B cell (primary cell): ENCODE measurements at regions not wholly inside any gene's neighbourhood (a gene's known extent, or its start where the extent isn't known, plus 50 kb on each side); places are given as distances from the start of the nearest gene placed in this dataset.

ENCODE experiments used
- ATAC-seq: fragments of 200-7000 bp; cut with Tn5 transposase; one replicate; pipeline ENCODE4 v1.10.0; 2021; ENCODE audit warnings: low read depth, mild to moderate bottlenecking, moderate number of reproducible peaks, moderate library complexity
- CTCF ChIA-PET: fragments of 350-600 bp; sonication (Branson Sonifier 250); formaldehyde crosslinking; loops from one replicate; lab custom pipeline; 2021; ENCODE audit warnings: antibody characterized with exemption, inconsistent platforms; lab: Charles Lee
- POLR2A ChIA-PET: fragments of 350-600 bp; sonication (Branson Sonifier 250); formaldehyde crosslinking; loops from one replicate; lab custom pipeline; 2021; ENCODE audit warnings: antibody characterized with exemption; lab: Charles Lee
- DNase-seq: peaks from one replicate; pipeline ENCODE4 v3.0.0; 2013
- H2AFZ ChIP-seq: 2 replicates; pipeline ENCODE4 v1.6.1; 2012; ENCODE audit warnings: mild to moderate bottlenecking, low read depth, low read length; ENCODE audit not compliant: insufficient read depth, poor library complexity, severe bottlenecking
- H3K27ac ChIP-seq, 2 donors: 1 replicate in 1 of 2; 2 replicates in 1 of 2; pipeline ENCODE4 v1.5.1; 2012 to 2013; ENCODE audit warnings: low read length in 2 of 2, mild to moderate bottlenecking in 2 of 2, moderate library complexity in 1 of 2
- H3K27me3 ChIP-seq, 4 experiments: fragments of 200-600 bp in 1 of 4; sonication (generic) in 1 of 4; replicated peaks in 1 of 4; 1 replicate in 2 of 4; 2 replicates in 2 of 4; pipeline versions ENCODE4 v1.6.1 to v1.7.0; 2013 to 2016; ENCODE audit warnings: low read length in 3 of 4, mild to moderate bottlenecking in 2 of 4, mixed read lengths in 1 of 4, moderate library complexity in 1 of 4; ENCODE audit not compliant: insufficient read depth in 4 of 4, control insufficient read depth in 3 of 4; ENCODE audit errors: control extremely low read depth in 1 of 4
- H3K36me3 ChIP-seq, 2 experiments: replicated peaks in 1 of 2; 1 replicate in 1 of 2; 2 replicates in 1 of 2; pipeline versions ENCODE4 v1.6.1 to v1.7.1; 2013; ENCODE audit warnings: low read length in 1 of 2; ENCODE audit not compliant: insufficient read depth in 2 of 2, control insufficient read depth in 1 of 2; ENCODE audit errors: control extremely low read depth in 1 of 2, extremely low read depth in 1 of 2
- H3K4me1 ChIP-seq, 2 donors: fragments of 200-600 bp in 1 of 2; sonication (generic) in 1 of 2; 1 replicate in 1 of 2; 2 replicates in 1 of 2; pipeline versions ENCODE4 v1.5.1 to v1.6.1; 2013 to 2017; ENCODE audit warnings: low read length in 2 of 2; ENCODE audit not compliant: control insufficient read depth in 2 of 2, insufficient read depth in 2 of 2
- H3K4me2 ChIP-seq: replicated peaks from 2 replicates; pipeline ENCODE3; 2012; ENCODE audit warnings: mild to moderate bottlenecking, low read depth, low read length; ENCODE audit not compliant: poor library complexity, severe bottlenecking
- H3K4me3 ChIP-seq, 5 experiments: fragments of 200-600 bp in 1 of 5; sonication (generic) in 1 of 5; 1 replicate in 3 of 5; 2 replicates in 2 of 5; pipeline versions ENCODE4 v1.5.1 to v1.7.0; 2011 to 2016; ENCODE audit warnings: low read length in 4 of 5, mild to moderate bottlenecking in 4 of 5, low read depth in 2 of 5, control low read depth in 1 of 5, moderate library complexity in 1 of 5; ENCODE audit not compliant: insufficient read depth in 1 of 5; ENCODE audit errors: control extremely low read depth in 1 of 5, extremely low read depth in 1 of 5
- H3K79me2 ChIP-seq: fragments of 200-600 bp; sonication (generic); one replicate; pipeline ENCODE4 v1.6.0; 2016; ENCODE audit warnings: low read length; ENCODE audit not compliant: control insufficient read depth, insufficient read depth
- H3K9ac ChIP-seq: fragments of 200-600 bp; sonication (generic); 2 replicates; pipeline ENCODE4 v1.6.1; 2017; ENCODE audit warnings: mild to moderate bottlenecking, low read length, moderate library complexity
- H3K9me3 ChIP-seq, 3 donors: one replicate each; pipeline versions ENCODE4 v1.6.1 to v1.7.1; 2013; ENCODE audit warnings: low read length in 2 of 3; ENCODE audit not compliant: control insufficient read depth in 2 of 3, insufficient read depth in 1 of 3; ENCODE audit errors: control extremely low read depth in 1 of 3
- H4K20me1 ChIP-seq: 2 replicates; pipeline ENCODE4 v1.6.0; 2012; ENCODE audit warnings: mild to moderate bottlenecking, low read length; ENCODE audit not compliant: insufficient read depth, control insufficient read depth, poor library complexity, severe bottlenecking
- H3K27ac Mint-ChIP-seq: one replicate; pipeline ENCODE4 v1.8.0; 2021; ENCODE audit warnings: mixed read lengths
- H3K27me3 Mint-ChIP-seq: one replicate; pipeline ENCODE4 v1.8.0; 2021; ENCODE audit warnings: mixed read lengths
- H3K4me1 Mint-ChIP-seq: one replicate; pipeline ENCODE4 v1.8.0; 2021; ENCODE audit warnings: mixed read lengths
- H3K4me3 Mint-ChIP-seq: one replicate; pipeline ENCODE4 v1.8.0; 2021; ENCODE audit warnings: mixed read lengths
- H3K9me3 Mint-ChIP-seq: one replicate; pipeline ENCODE4 v1.8.0; 2022; ENCODE audit warnings: mixed read lengths; ENCODE audit not compliant: insufficient read depth
- EZH2 ChIP-seq: IDR thresholded peaks from 2 replicates; pipeline ENCODE4 v1.6.1; 2012; ENCODE audit warnings: borderline replicate concordance, low read depth, mild to moderate bottlenecking, moderate library complexity, low read length; ENCODE audit not compliant: insufficient read depth, poor library complexity, severe bottlenecking
- WGBS: methylation state at CpG from one replicate; pipeline ENCODE4 v1.1.5; 2013; ENCODE audit warnings: missing lambda C conversion rate; ENCODE audit not compliant: insufficient coverage; 5-methylcytosine and 5-hydroxymethylcytosine counted together
- intact Hi-C: fragments of 100-400 bp; cut with micrococcal nuclease; formaldehyde crosslinking; loops from one replicate; pipeline ENCODE4 v1.10.0; 2022
- TF ChIP-seq, protein P1 (sequence below): fragments of 200-600 bp; IDR thresholded peaks from one replicate; pipeline ENCODE4 v1.8.0; 2022; ENCODE audit warnings: antibody characterized with exemption, mild to moderate bottlenecking

GRCh38 chr9:573691-574410 is 267.6 kb upstream of the DMRT1 start:
- peaks cover 5% of the 10 kb centered on the region for H3K4me1 Mint-ChIP-seq
- no peak overlapping the region for H3K4me2 ChIP-seq
- H3K9ac ChIP-seq = no peak overlapping the region
- TF ChIP-seq, protein P1, sequence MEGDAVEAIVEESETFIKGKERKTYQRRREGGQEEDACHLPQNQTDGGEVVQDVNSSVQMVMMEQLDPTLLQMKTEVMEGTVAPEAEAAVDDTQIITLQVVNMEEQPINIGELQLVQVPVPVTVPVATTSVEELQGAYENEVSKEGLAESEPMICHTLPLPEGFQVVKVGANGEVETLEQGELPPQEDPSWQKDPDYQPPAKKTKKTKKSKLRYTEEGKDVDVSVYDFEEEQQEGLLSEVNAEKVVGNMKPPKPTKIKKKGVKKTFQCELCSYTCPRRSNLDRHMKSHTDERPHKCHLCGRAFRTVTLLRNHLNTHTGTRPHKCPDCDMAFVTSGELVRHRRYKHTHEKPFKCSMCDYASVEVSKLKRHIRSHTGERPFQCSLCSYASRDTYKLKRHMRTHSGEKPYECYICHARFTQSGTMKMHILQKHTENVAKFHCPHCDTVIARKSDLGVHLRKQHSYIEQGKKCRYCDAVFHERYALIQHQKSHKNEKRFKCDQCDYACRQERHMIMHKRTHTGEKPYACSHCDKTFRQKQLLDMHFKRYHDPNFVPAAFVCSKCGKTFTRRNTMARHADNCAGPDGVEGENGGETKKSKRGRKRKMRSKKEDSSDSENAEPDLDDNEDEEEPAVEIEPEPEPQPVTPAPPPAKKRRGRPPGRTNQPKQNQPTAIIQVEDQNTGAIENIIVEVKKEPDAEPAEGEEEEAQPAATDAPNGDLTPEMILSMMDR = no peak
- TF ChIP-seq EZH2 = no peak
- no CpG with 5 or more reads among the region's 10 CpGs for WGBS
- H3K4me3 Mint-ChIP-seq = no peak overlapping the region
- no peaks in the 10 kb centered on the region for H3K79me2 ChIP-seq
- H3K4me3 ChIP-seq = no peak overlapping the region
- no peaks in the 10 kb centered on the region for H3K9me3 ChIP-seq
- ChIA-PET POLR2A (no interaction called here), CTCF (no interaction called here)
- H3K36me3 ChIP-seq = no peaks in the 10 kb centered on the region
- H3K27ac Mint-ChIP-seq = no peak overlapping the region
- no peak overlapping the region for H2AFZ ChIP-seq
- H3K27ac ChIP-seq = no peak overlapping the region
- H3K9me3 Mint-ChIP-seq = peaks cover 2% of the 10 kb centered on the region
- H3K27me3 Mint-ChIP-seq = no peaks in the 10 kb centered on the region
- no peaks in the 10 kb centered on the region for H4K20me1 ChIP-seq
- no peak for ATAC-seq
- intact Hi-C loops = no loop called here
- DNase-seq = no peak
- H3K4me1 ChIP-seq = no peaks in the 10 kb centered on the region
- no peaks in the 10 kb centered on the region for H3K27me3 ChIP-seq

- TF ChIP-seq, protein P1 = no peak
- Mint-ChIP-seq H3K4me3 (no peak overlapping the region), H3K27me3 (no peaks in the 10 kb centered on the region), H3K4me1 (no peaks in the 10 kb centered on the region), H3K9me3 (peaks cover 2% of the 10 kb centered on the region), H3K27ac (no peak overlapping the region)
- ChIA-PET POLR2A (no interaction called here), CTCF (no interaction called here)
- H4K20me1 ChIP-seq = no peaks in the 10 kb centered on the region
- no peak overlapping the region for H3K4me3 ChIP-seq
- no peaks in the 10 kb centered on the region for H3K4me1 ChIP-seq
- H3K79me2 ChIP-seq = no peaks in the 10 kb centered on the region
- WGBS = no CpG with 5 or more reads among the region's 1 CpG
- intact Hi-C loops = no loop called here
- no peaks in the 10 kb centered on the region for H3K36me3 ChIP-seq
- H3K9ac ChIP-seq = no peak overlapping the region
- no peak overlapping the region for H3K4me2 ChIP-seq
- DNase-seq = no peak
- no peak for ATAC-seq
- H2AFZ ChIP-seq = no peak overlapping the region
- no peak overlapping the region for H3K27ac ChIP-seq
- H3K27me3 ChIP-seq = peaks cover 0 to 6% (median 0%) of the 10 kb centered on the region in 4 experiments
- no peaks in the 10 kb centered on the region for H3K9me3 ChIP-seq
Measured at GRCh38 chr9:575139-575538, 266.4 kb upstream of the DMRT1 start.
